ENCODE measurements at regions not wholly inside any gene's neighbourhood (a gene's known extent, or its start where the extent isn't known, plus 50 kb on each side); places are given as distances from the start of the nearest gene placed in this dataset.

- Mint-ChIP-seq H3K27me3 (peaks cover 12% of the 10 kb centered on the region), H3K36me3 (no peaks in the 10 kb centered on the region), H3K4me3 (no peak overlapping the region), H3K4me1 (ENCODE audit: unreplicated experiment) (peaks cover 9% of the 10 kb centered on the region), H3K9me3 (peaks cover 8% of the 10 kb centered on the region), H3K27ac (no peak overlapping the region)
- TF ChIP-seq CTCF (conservative IDR thresholded peaks at IDR 0.05): no peak
- no peak for DNase-seq (ENCODE audit: extremely low spot score, unreplicated experiment)
Observed at GRCh38 chr1:229810140-229810539, 184.1 kb downstream of the URB2 start.

GRCh38 chr1:229810961-229811360 lies 184.9 kb downstream of the URB2 start:
- Mint-ChIP-seq H3K36me3 (no peaks in the 10 kb centered on the region), H3K4me3 (no peak overlapping the region), H3K4me1 (ENCODE audit: unreplicated experiment) (peaks cover 11% of the 10 kb centered on the region), H3K9me3 (peaks cover 8% of the 10 kb centered on the region), H3K27me3 (peaks cover 12% of the 10 kb centered on the region), H3K27ac (no peak overlapping the region)
- no peak for TF ChIP-seq CTCF (conservative IDR thresholded peaks at IDR 0.05)
- DNase-seq (ENCODE audit: extremely low spot score, unreplicated experiment): no peak

- Mint-ChIP-seq H3K36me3 (no peaks in the 10 kb centered on the region), H3K4me1 (ENCODE audit: unreplicated experiment) (peaks cover 11% of the 10 kb centered on the region), H3K9me3 (peaks cover 8% of the 10 kb centered on the region), H3K27ac (no peak overlapping the region), H3K4me3 (no peak overlapping the region), H3K27me3 (peaks cover 12% of the 10 kb centered on the region)
- no peak for TF ChIP-seq CTCF (conservative IDR thresholded peaks at IDR 0.05)
- DNase-seq (ENCODE audit: extremely low spot score, unreplicated experiment): no peak
Observed at GRCh38 chr1:229812148-229812547, 186.1 kb downstream of the URB2 start.

GRCh38 chr1:229812693-229813092 lies 186.6 kb downstream of the URB2 start:
- Mint-ChIP-seq H3K9me3 (peaks cover 9% of the 10 kb centered on the region), H3K36me3 (no peaks in the 10 kb centered on the region)

GRCh38 chr1:229815076-229815475 lies 189.0 kb downstream of the URB2 start:
- Mint-ChIP-seq H3K27ac (no peak overlapping the region), H3K27me3 (peaks cover 9% of the 10 kb centered on the region), H3K4me1 (ENCODE audit: unreplicated experiment) (peaks cover 11% of the 10 kb centered on the region), H3K36me3 (no peaks in the 10 kb centered on the region), H3K4me3 (no peak overlapping the region), H3K9me3 (peaks cover 10% of the 10 kb centered on the region)
- no peak for TF ChIP-seq CTCF (conservative IDR thresholded peaks at IDR 0.05)
- DNase-seq (ENCODE audit: extremely low spot score, unreplicated experiment): no peak

More at GRCh38 chr1:229812693-229813092, 186.6 kb downstream of the URB2 start:
- H3K27me3 Mint-ChIP-seq: peaks cover 12% of the 10 kb centered on the region
- H3K4me1 Mint-ChIP-seq (ENCODE audit: unreplicated experiment): peaks cover 11% of the 10 kb centered on the region
- H3K27ac Mint-ChIP-seq: no peak overlapping the region
- DNase-seq (ENCODE audit: extremely low spot score, unreplicated experiment): no peak
- H3K4me3 Mint-ChIP-seq: no peak overlapping the region
- no peak for TF ChIP-seq CTCF (conservative IDR thresholded peaks at IDR 0.05)

GRCh38 chr1:229815961-229816360 lies 189.9 kb downstream of the URB2 start:
- Mint-ChIP-seq H3K4me3 (no peak overlapping the region), H3K4me1 (ENCODE audit: unreplicated experiment) (peaks cover 11% of the 10 kb centered on the region), H3K27me3 (peaks cover 9% of the 10 kb centered on the region), H3K9me3 (peaks cover 7% of the 10 kb centered on the region), H3K27ac (no peak overlapping the region), H3K36me3 (no peaks in the 10 kb centered on the region)
- DNase-seq (ENCODE audit: extremely low spot score, unreplicated experiment): no peak
- no peak for TF ChIP-seq CTCF (conservative IDR thresholded peaks at IDR 0.05)

All from type B pancreatic cell (in vitro differentiated cells).